MCF 10A (cell line): ENCODE measurements at regions not wholly inside any gene's neighbourhood (a gene's known extent, or its start where the extent isn't known, plus 50 kb on each side); places are given as distances from the start of the nearest gene placed in this dataset.

Source experiments
- BruUV-seq: library from RNA; stranded (reverse); fragments of 400-500 nt; replicated peaks from 2 replicates; lab custom pipeline; 2021; lab: Mats Ljungman, UMichigan
- CTCF ChIA-PET: fragments of 300-600 bp; sonication (Branson Sonifier 250); formaldehyde crosslinking; extraction: SDS; loops from one replicate; lab custom pipeline; 2021; ENCODE audit warnings: antibody characterized with exemption, inconsistent platforms; lab: Yijun Ruan, JAX
- POLR2A ChIA-PET: fragments of 300-600, 350-650 bp; sonication (Branson Sonifier 250); formaldehyde crosslinking; extraction: SDS; loops from one replicate; lab custom pipeline; 2020; ENCODE audit warnings: antibody characterized with exemption, inconsistent platforms; lab: Yijun Ruan, JAX
- DNase-seq: peaks from one replicate; pipeline ENCODE4 v3.0.0-alpha.2; 2018; ENCODE audit not compliant: unreplicated experiment
- H3K27ac Mint-ChIP-seq: one replicate; pipeline ENCODE4 v1.8.0; 2022; ENCODE audit warnings: mild to moderate bottlenecking, low read depth, mixed read lengths; ENCODE audit not compliant: unreplicated experiment
- H3K27me3 Mint-ChIP-seq: one replicate; pipeline ENCODE4 v1.8.0; 2022; ENCODE audit warnings: mixed read lengths; ENCODE audit not compliant: insufficient read depth, unreplicated experiment
- H3K36me3 Mint-ChIP-seq: one replicate; pipeline ENCODE4 v1.8.0; 2022; ENCODE audit warnings: mild to moderate bottlenecking, moderate library complexity, mixed read lengths; ENCODE audit not compliant: insufficient read depth, unreplicated experiment
- H3K4me1 Mint-ChIP-seq: one replicate; pipeline ENCODE4 v1.8.0; 2022; ENCODE audit warnings: mixed read lengths; ENCODE audit not compliant: insufficient read depth, unreplicated experiment
- H3K4me3 Mint-ChIP-seq: one replicate; pipeline ENCODE4 v1.8.0; 2022; ENCODE audit warnings: mild to moderate bottlenecking, moderate library complexity, mixed read lengths; ENCODE audit not compliant: unreplicated experiment
- H3K9me3 Mint-ChIP-seq: one replicate; pipeline ENCODE4 v1.8.0; 2022; ENCODE audit warnings: mixed read lengths; ENCODE audit not compliant: unreplicated experiment
- CTCF ChIP-seq: fragments of 200-600 bp; IDR thresholded peaks from one replicate; pipeline ENCODE4 v1.8.0; 2022; ENCODE audit warnings: antibody characterized with exemption, mild to moderate bottlenecking; ENCODE audit not compliant: unreplicated experiment
- intact Hi-C: fragments of 100-400 bp; cut with micrococcal nuclease; formaldehyde crosslinking; loops from 2 replicates; pipeline ENCODE4 v1.14.1; 2022

DNA sequence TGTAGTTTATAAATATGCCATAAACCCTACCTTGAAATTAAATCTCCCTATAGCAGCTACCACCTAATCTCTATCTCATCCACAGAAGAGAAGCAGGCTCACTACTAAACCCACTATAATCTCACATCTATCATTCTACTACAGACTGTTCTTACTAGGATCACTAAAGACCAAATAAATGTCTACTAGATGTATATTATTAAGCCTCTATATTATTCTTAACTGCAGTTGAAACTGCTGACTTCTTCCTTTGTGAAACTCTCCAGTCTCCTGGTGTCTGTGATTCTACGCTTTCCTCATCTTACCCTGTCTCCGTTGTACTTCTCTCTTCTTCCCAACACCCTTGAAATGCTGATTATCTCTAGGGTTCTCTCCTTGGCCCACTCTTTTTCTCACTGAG, 1154.0 kb downstream of the IGSF11 start:
- ChIA-PET CTCF (no interaction called here), POLR2A (interaction anchor here (0.5 kb wide), 1 partner anchor 8 kb away, joined by 3 read pairs; no protein-coding TSS in a partner anchor)
- H3K36me3 Mint-ChIP-seq = no peaks in the 10 kb centered on the region
- no peak overlapping the region for H3K4me3 Mint-ChIP-seq
- H3K4me1 Mint-ChIP-seq = no peaks in the 10 kb centered on the region
- no peaks in the 10 kb centered on the region for H3K27me3 Mint-ChIP-seq
- no TSS peak for BruUV-seq
- no peak overlapping the region for H3K27ac Mint-ChIP-seq
- no peak for TF ChIP-seq CTCF
- intact Hi-C loops = no loop called here
- no peaks in the 10 kb centered on the region for H3K9me3 Mint-ChIP-seq
- DNase-seq = no peak

GRCh38 chr3:117881210-117881609, 1153.4 kb downstream of the IGSF11 start:
- ChIA-PET POLR2A (no interaction called here), CTCF (no interaction called here)
- H3K4me3 Mint-ChIP-seq = no peak overlapping the region
- TF ChIP-seq CTCF = no peak
- no peaks in the 10 kb centered on the region for H3K9me3 Mint-ChIP-seq
- no peaks in the 10 kb centered on the region for H3K36me3 Mint-ChIP-seq
- BruUV-seq = no TSS peak
- intact Hi-C loops = no loop called here
- H3K4me1 Mint-ChIP-seq = no peaks in the 10 kb centered on the region
- no peak overlapping the region for H3K27ac Mint-ChIP-seq
- H3K27me3 Mint-ChIP-seq = no peaks in the 10 kb centered on the region
- DNase-seq = no peak

DNA sequence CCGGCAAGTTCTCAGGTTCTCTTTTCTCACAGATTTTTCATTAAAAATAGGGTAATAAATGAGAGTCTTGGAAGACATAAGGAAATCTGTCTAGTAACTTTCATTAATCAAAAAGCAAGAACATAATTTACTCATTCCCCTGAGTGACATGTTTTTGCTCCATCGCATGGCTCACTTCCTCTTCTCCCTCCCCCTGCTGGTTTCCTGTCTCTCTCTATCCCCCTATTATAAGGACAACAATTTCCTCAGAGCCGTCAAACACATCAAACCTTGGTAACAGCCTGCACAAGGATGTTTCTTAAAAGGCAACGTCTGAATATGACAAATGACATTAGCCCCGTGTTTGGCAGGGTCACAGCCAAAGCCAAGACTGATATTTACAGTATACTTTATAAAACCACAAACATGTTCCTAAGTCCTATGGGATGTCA, 1149.6 kb downstream of the IGSF11 start:
- DNase-seq = no peak
- Mint-ChIP-seq H3K4me1 (no peaks in the 10 kb centered on the region), H3K27me3 (no peaks in the 10 kb centered on the region), H3K4me3 (no peak overlapping the region), H3K36me3 (no peaks in the 10 kb centered on the region), H3K9me3 (no peaks in the 10 kb centered on the region), H3K27ac (no peak overlapping the region)
- ChIA-PET CTCF (interaction anchor here (0.7 kb wide), 1 partner anchor 103 kb away, joined by 3 read pairs; no protein-coding TSS in a partner anchor), POLR2A (no interaction called here)
- intact Hi-C loops = no loop called here
- no peak for TF ChIP-seq CTCF
- BruUV-seq = no TSS peak

GRCh38 chr3:117886147-117886546, 1148.5 kb downstream of the IGSF11 start:
- TF ChIP-seq CTCF = no peak
- no TSS peak for BruUV-seq
- intact Hi-C loops = no loop called here
- Mint-ChIP-seq H3K4me3 (no peak overlapping the region), H3K27ac (no peak overlapping the region), H3K4me1 (no peaks in the 10 kb centered on the region), H3K36me3 (no peaks in the 10 kb centered on the region), H3K27me3 (no peaks in the 10 kb centered on the region), H3K9me3 (no peaks in the 10 kb centered on the region)
- ChIA-PET CTCF (interaction anchor here (0.7 kb wide), 1 partner anchor 638 kb away, joined by 3 read pairs; no protein-coding TSS in a partner anchor), POLR2A (interaction anchor here (0.7 kb wide), 1 partner anchor 69 kb away, joined by 4 read pairs; no protein-coding TSS in a partner anchor)
- no peak for DNase-seq
